Activated naive CD4-positive, alpha-beta T cell treated with anti-CD3 and anti-CD28 coated beads, Interleukin-2, amount 50 U/mL, for 24 hours (primary cell): ENCODE measurements at regions not wholly inside any gene's neighbourhood (a gene's known extent, or its start where the extent isn't known, plus 50 kb on each side); places are given as distances from the start of the nearest gene placed in this dataset.
"Not testable (repeated sequence)": the region's sequence is repeated elsewhere in the genome, so short reads cannot be mapped to it uniquely, and the experiment has no call there.

Experiments used
- H3K27ac Mint-ChIP-seq: one replicate; pipeline ENCODE4 v1.8.0; 2021; ENCODE audit warnings: mild to moderate bottlenecking, mixed read lengths
- H3K27me3 Mint-ChIP-seq: one replicate; pipeline ENCODE4 v1.8.0; 2021; ENCODE audit warnings: mixed read lengths
- H3K36me3 Mint-ChIP-seq: one replicate; pipeline ENCODE4 v1.8.0; 2021; ENCODE audit warnings: mixed read lengths
- H3K4me1 Mint-ChIP-seq: one replicate; pipeline ENCODE4 v1.8.0; 2021; ENCODE audit warnings: mixed read lengths
- H3K4me3 Mint-ChIP-seq: one replicate; pipeline ENCODE4 v1.8.0; 2021; ENCODE audit warnings: mild to moderate bottlenecking, mixed read lengths
- H3K9me3 Mint-ChIP-seq: one replicate; pipeline ENCODE4 v1.8.0; 2021; ENCODE audit warnings: mixed read lengths

- Mint-ChIP-seq H3K27ac (no peak overlapping the region), H3K36me3 (no peaks in the 10 kb centered on the region), H3K9me3 (no peaks in the 10 kb centered on the region), H3K27me3 (peaks cover 16% of the 10 kb centered on the region), H3K4me3 (no peak overlapping the region), H3K4me1 (no peaks in the 10 kb centered on the region)
Observed at GRCh38 chr21:39078322-39079065, 104.8 kb downstream of the PSMG1 start.

- Mint-ChIP-seq H3K27ac (no peak overlapping the region), H3K27me3 (peaks cover 16% of the 10 kb centered on the region), H3K36me3 (no peaks in the 10 kb centered on the region), H3K9me3 (no peaks in the 10 kb centered on the region), H3K4me3 (no peak overlapping the region), H3K4me1 (no peaks in the 10 kb centered on the region)
Observed at GRCh38 chr21:39077876-39078275, 105.4 kb downstream of the PSMG1 start.

- Mint-ChIP-seq H3K4me3 (no peak overlapping the region), H3K4me1 (no peaks in the 10 kb centered on the region), H3K36me3 (no peaks in the 10 kb centered on the region), H3K27me3 (peaks cover 15% of the 10 kb centered on the region), H3K9me3 (no peaks in the 10 kb centered on the region), H3K27ac (no peak overlapping the region)
Observed at GRCh38 chr21:39074508-39074907, 108.7 kb downstream of the PSMG1 start.

GRCh38 chr21:39073717-39074116 is 109.5 kb downstream of the PSMG1 start:
- Mint-ChIP-seq H3K27me3 (peaks cover 13% of the 10 kb centered on the region), H3K27ac (no peak overlapping the region), H3K4me1 (no peaks in the 10 kb centered on the region), H3K36me3 (no peaks in the 10 kb centered on the region), H3K4me3 (no peak overlapping the region), H3K9me3 (no peaks in the 10 kb centered on the region)

GRCh38 chr21:39073063-39073462 is 110.2 kb downstream of the PSMG1 start:
- H3K27ac Mint-ChIP-seq, result no peak overlapping the region
- H3K9me3 Mint-ChIP-seq, result no peaks in the 10 kb centered on the region
- no peaks in the 10 kb centered on the region for H3K4me1 Mint-ChIP-seq
- H3K36me3 Mint-ChIP-seq, result no peaks in the 10 kb centered on the region
- no peak overlapping the region for H3K4me3 Mint-ChIP-seq
- H3K27me3 Mint-ChIP-seq, result peaks cover 8% of the 10 kb centered on the region

GRCh38 chr21:39072468-39072867 is 110.8 kb downstream of the PSMG1 start:
- Mint-ChIP-seq H3K4me3 (no peak overlapping the region), H3K9me3 (no peaks in the 10 kb centered on the region), H3K4me1 (no peaks in the 10 kb centered on the region), H3K27ac (no peak overlapping the region), H3K27me3 (peaks cover 7% of the 10 kb centered on the region), H3K36me3 (no peaks in the 10 kb centered on the region)

GRCh38 chr21:39071623-39072214 is 111.5 kb downstream of the PSMG1 start:
- Mint-ChIP-seq H3K27ac (no peak overlapping the region), H3K4me1 (no peaks in the 10 kb centered on the region), H3K36me3 (no peaks in the 10 kb centered on the region), H3K27me3 (peaks cover 4% of the 10 kb centered on the region), H3K4me3 (no peak overlapping the region), H3K9me3 (no peaks in the 10 kb centered on the region)

DNA sequence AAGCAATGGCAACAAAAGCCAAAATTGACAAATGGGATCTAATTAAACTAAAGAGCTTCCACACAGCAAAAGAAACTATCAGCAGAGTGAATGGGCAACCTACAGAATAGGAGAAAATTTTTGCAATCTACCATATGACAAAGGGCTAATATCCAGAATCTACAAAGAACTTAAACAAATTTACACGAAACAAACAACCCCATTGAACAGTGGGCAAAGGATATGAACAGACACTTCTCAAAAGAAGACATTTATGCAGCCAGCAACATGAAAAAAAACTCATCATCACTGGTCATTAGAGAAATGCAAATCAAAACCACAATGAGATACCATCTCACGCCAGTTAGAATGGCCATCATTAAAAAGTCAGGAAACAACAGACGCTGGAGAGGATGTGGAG is 113.4 kb downstream of the PSMG1 start:
- H3K36me3 Mint-ChIP-seq, H3K9me3 Mint-ChIP-seq, H3K4me3 Mint-ChIP-seq, H3K27ac Mint-ChIP-seq, H3K27me3 Mint-ChIP-seq, H3K4me1 Mint-ChIP-seq: not testable (repeated sequence)

DNA sequence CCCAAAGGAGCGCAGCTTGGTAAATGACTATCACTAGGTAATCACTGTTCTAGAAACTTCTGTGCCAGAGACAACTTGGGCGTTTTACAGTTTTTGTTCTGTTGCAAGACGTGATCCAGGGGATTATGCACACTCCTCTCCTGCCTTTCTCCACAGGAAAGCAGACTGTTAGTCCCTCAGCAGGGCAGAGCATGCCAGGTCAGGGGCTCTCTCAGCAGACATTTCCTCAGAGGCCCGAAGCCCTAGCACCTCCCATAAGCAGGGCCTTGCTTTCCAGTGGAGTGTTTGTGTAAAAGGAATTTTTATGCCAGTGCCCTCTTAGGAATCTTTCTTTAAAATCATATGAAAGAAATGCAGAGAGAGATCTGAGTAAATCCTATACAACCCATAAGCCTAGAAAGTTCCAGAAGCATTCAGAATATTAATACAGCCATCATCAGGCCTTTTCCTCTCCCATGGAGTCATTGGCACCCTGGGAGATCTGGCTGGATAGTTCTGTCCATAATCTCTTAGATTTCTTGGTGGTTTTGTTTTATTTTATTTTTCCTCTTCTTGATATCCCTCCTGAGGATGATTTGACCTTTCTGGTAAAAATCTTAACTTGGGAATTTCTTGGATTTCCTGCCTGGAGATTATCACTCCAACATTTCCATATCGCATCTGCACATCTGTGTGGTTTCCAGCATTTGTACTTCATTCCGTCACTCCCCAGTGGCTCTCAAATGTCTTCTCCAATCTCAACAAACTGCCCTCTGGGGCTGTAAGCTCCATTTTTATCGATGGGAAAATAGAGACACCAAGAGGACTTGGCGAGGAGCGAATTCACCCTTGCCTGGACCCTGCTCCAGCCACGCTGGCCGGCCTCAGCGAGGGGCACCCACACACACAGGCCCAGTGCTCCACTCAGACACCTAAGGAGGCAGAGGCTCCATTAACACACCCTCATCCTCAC is 116.1 kb downstream of the PSMG1 start:
- no peaks in the 10 kb centered on the region for H3K36me3 Mint-ChIP-seq
- no peak overlapping the region for H3K4me3 Mint-ChIP-seq
- H3K27ac Mint-ChIP-seq, result no peak overlapping the region
- H3K4me1 Mint-ChIP-seq, result no peaks in the 10 kb centered on the region
- H3K27me3 Mint-ChIP-seq, result no peaks in the 10 kb centered on the region
- H3K9me3 Mint-ChIP-seq, result no peaks in the 10 kb centered on the region

- no peak overlapping the region for H3K4me3 Mint-ChIP-seq
- no peaks in the 10 kb centered on the region for H3K27me3 Mint-ChIP-seq
- H3K9me3 Mint-ChIP-seq, result no peaks in the 10 kb centered on the region
- H3K27ac Mint-ChIP-seq, result no peak overlapping the region
- H3K36me3 Mint-ChIP-seq, result no peaks in the 10 kb centered on the region
- H3K4me1 Mint-ChIP-seq, result no peaks in the 10 kb centered on the region
Observed at GRCh38 chr21:39065917-39066316, 117.3 kb downstream of the PSMG1 start.

- Mint-ChIP-seq H3K4me3 (no peak overlapping the region), H3K9me3 (no peaks in the 10 kb centered on the region), H3K36me3 (no peaks in the 10 kb centered on the region), H3K27ac (no peak overlapping the region), H3K4me1 (no peaks in the 10 kb centered on the region), H3K27me3 (no peaks in the 10 kb centered on the region)
Observed at GRCh38 chr21:39064325-39065012, 118.8 kb downstream of the PSMG1 start.

- Mint-ChIP-seq H3K27ac (no peak overlapping the region), H3K9me3 (no peaks in the 10 kb centered on the region), H3K4me1 (no peaks in the 10 kb centered on the region), H3K4me3 (no peak overlapping the region), H3K36me3 (no peaks in the 10 kb centered on the region), H3K27me3 (no peaks in the 10 kb centered on the region)
Observed at GRCh38 chr21:39063517-39063916, 119.7 kb downstream of the PSMG1 start.

DNA sequence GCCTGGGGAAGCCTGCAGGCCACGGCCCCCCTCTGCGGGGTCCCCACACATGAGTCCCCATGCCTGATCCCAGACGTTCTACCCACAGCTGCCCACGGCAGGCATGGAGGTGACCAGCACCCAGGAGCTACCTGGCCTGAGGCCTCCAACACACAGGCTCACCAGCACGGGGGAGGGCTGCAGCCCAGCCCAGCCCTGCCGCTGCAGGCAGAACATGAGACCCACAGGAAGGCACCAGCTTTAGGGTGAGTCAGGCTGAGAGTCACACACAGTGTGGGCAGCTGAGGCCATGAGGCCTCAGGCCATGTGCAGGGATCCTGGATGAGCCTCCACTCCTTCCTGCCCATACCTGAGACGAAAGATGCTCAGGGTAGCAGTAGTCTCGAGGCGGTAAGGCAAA is 121.1 kb downstream of the PSMG1 start:
- Mint-ChIP-seq H3K36me3 (no peaks in the 10 kb centered on the region), H3K27me3 (no peaks in the 10 kb centered on the region), H3K9me3 (no peaks in the 10 kb centered on the region), H3K4me1 (no peaks in the 10 kb centered on the region), H3K27ac (no peak overlapping the region), H3K4me3 (no peak overlapping the region)

DNA sequence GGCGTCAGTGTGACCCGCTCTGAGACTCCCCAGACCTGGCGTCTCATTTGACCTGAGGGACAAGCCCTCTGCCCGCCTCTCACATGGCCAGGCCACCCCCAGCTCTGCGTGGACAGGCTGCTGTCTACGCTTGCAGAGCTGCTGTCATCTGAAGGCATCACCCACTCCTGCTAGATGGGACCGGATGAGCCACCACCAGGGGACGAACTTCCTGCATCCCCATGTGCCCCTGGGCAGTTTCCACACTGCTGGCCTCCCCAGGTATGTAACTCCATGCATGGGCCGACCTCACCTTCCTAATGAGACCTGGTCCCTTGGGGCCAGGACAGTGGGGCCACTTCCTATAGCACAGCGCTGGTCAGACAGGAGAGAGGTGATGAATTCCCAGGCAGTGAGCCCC is 121.5 kb downstream of the PSMG1 start:
- H3K27me3 Mint-ChIP-seq, result no peaks in the 10 kb centered on the region
- no peak overlapping the region for H3K27ac Mint-ChIP-seq
- H3K4me1 Mint-ChIP-seq, result no peaks in the 10 kb centered on the region
- no peaks in the 10 kb centered on the region for H3K9me3 Mint-ChIP-seq
- H3K36me3 Mint-ChIP-seq, result no peaks in the 10 kb centered on the region
- no peak overlapping the region for H3K4me3 Mint-ChIP-seq

GRCh38 chr21:39060485-39061083 is 122.7 kb downstream of the PSMG1 start:
- Mint-ChIP-seq H3K9me3 (no peaks in the 10 kb centered on the region), H3K27ac (no peak overlapping the region), H3K4me1 (no peaks in the 10 kb centered on the region), H3K4me3 (no peak overlapping the region), H3K36me3 (no peaks in the 10 kb centered on the region), H3K27me3 (no peaks in the 10 kb centered on the region)
